HL-60 (cell line): ENCODE measurements at regions not wholly inside any gene's neighbourhood (a gene's known extent, or its start where the extent isn't known, plus 50 kb on each side); places are given as distances from the start of the nearest gene placed in this dataset.

Experiments used
- DNase-seq, 2 experiments: peaks; one replicate each; pipeline ENCODE4 v3.0.0-alpha.2; 2010 to 2020; ENCODE audit warnings: low read depth in 1 of 2, low spot score in 1 of 2
- H3K27ac ChIP-seq: fragments of 250-450 bp; sonication (Bioruptor Pico); replicated peaks from 2 replicates; pipeline ENCODE4 v1.5.1; 2020; ENCODE audit warnings: mild to moderate bottlenecking, moderate library complexity
- H3K27me3 ChIP-seq: fragments of 250-450 bp; sonication (Bioruptor Pico); 2 replicates; pipeline ENCODE4 v1.5.1; 2021; ENCODE audit warnings: mild to moderate bottlenecking, moderate library complexity; ENCODE audit not compliant: insufficient read depth, poor library complexity, severe bottlenecking
- H3K4me3 ChIP-seq: replicated peaks from 2 replicates; pipeline ENCODE4 v1.5.1; 2011; ENCODE audit warnings: mild to moderate bottlenecking, control low read depth, low read length; ENCODE audit not compliant: insufficient read depth
- CTCF ChIP-seq: IDR thresholded peaks from one replicate; pipeline ENCODE4 v1.5.1; 2011; ENCODE audit warnings: low read length, control low read depth, inconsistent platforms; ENCODE audit not compliant: insufficient read depth
- GABPA ChIP-seq: IDR thresholded peaks from 2 replicates; pipeline ENCODE4 v1.6.1; 2012; ENCODE audit warnings: low read depth
- POLR2AphosphoS5 ChIP-seq: IDR thresholded peaks from 2 replicates; pipeline ENCODE4 v1.6.1; 2012; ENCODE audit warnings: low read depth
- REST ChIP-seq: IDR thresholded peaks from 2 replicates; pipeline ENCODE4 v1.6.1; 2012; ENCODE audit warnings: low read depth; ENCODE audit not compliant: insufficient replicate concordance
- SPI1 ChIP-seq: IDR thresholded peaks from 2 replicates; pipeline ENCODE4 v1.6.1; 2012; ENCODE audit warnings: low read depth, mild to moderate bottlenecking, borderline replicate concordance

DNA sequence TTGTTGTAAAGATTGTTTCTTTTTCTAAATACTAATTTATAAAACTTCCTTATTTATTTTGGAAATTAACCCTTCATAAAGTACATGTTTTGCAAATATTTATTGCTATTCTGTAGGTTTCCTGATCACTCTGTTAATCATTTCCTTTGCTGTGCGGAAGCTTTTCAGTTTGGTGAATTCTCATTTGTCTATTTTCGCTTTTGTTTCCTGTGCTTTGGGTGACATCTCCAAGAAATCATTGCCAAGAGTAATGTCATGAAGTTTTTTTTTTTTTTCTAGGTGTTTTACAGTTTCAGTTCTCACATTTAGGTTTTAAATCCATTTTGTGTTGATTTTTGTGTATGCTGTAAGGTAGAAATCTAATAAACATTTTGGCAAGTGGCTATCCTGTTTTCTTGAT is 1899.8 kb upstream of the ACO1 start:
- no peak overlapping the region for H3K27ac ChIP-seq
- TF ChIP-seq SPI1 = no peak
- no peak for TF ChIP-seq REST
- H3K4me3 ChIP-seq = no peak overlapping the region
- DNase-seq = no peak
- H3K27me3 ChIP-seq = no peaks in the 10 kb centered on the region

GRCh38 chr9:30504502-30504905 is 1879.9 kb upstream of the ACO1 start:
- no peak for TF ChIP-seq GABPA
- TF ChIP-seq REST = no peak
- TF ChIP-seq CTCF = no peak
- no peak for TF ChIP-seq POLR2AphosphoS5
- no peak for TF ChIP-seq SPI1
- no peak for DNase-seq
- Histone ChIP-seq H3K27me3 (no peaks in the 10 kb centered on the region), H3K4me3 (no peak overlapping the region), H3K27ac (no peak overlapping the region)

GRCh38 chr9:30505311-30505710 is 1879.1 kb upstream of the ACO1 start:
- TF ChIP-seq REST = no peak
- no peak for TF ChIP-seq SPI1
- TF ChIP-seq GABPA = no peak
- TF ChIP-seq POLR2AphosphoS5 = no peak
- no peak for TF ChIP-seq CTCF
- no peaks in the 10 kb centered on the region for H3K27me3 ChIP-seq
- DNase-seq = no peak

DNA sequence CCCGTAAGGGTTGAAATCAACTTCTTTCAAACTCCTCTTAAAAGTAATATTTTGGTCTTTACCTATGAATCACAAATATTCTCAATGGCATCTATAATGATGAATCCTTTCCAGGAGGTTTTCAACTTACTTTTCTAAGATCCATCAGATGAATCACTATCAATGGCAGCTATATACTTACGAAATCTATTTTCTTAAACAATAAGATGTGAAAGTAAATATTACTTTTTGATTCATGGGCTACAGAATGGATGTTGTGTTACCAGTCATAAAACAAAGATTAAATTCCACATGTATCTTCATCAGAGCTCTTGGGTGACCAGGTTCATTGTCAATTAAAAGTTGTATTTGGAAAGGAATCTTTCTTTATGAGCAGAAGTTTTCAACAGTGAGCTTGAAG is 1877.7 kb upstream of the ACO1 start:
- no peak for DNase-seq
- Histone ChIP-seq H3K27me3 (no peaks in the 10 kb centered on the region), H3K4me3 (no peak overlapping the region), H3K27ac (no peak overlapping the region)
- no peak for TF ChIP-seq POLR2AphosphoS5
- TF ChIP-seq GABPA = no peak
- no peak for TF ChIP-seq SPI1
- TF ChIP-seq REST = no peak

More at GRCh38 chr9:30505311-30505710, 1879.1 kb upstream of the ACO1 start:
- H3K27ac ChIP-seq = no peak overlapping the region
- no peak overlapping the region for H3K4me3 ChIP-seq
